Stomach (tissue), 8 donors: ENCODE measurements at regions not wholly inside any gene's neighbourhood (a gene's known extent, or its start where the extent isn't known, plus 50 kb on each side); places are given as distances from the start of the nearest gene placed in this dataset.

Experiments used
- DNase-seq, 2 donors: peaks; one replicate each; pipeline versions ENCODE4 v3.0.0 to v3.0.0-alpha.2; 2013 to 2019
- H3K27ac ChIP-seq, 5 donors: fragments of 200-600 bp in 4 of 5; sonication (generic) in 4 of 5; one replicate each; pipeline ENCODE4 v1.5.1; 2013 to 2019; ENCODE audit warnings: mild to moderate bottlenecking in 1 of 5, moderate library complexity in 1 of 5
- H3K27me3 ChIP-seq, 3 donors: fragments of 200-600 bp; sonication (generic); one replicate each; pipeline ENCODE4 v1.5.1; 2017 to 2019; ENCODE audit warnings: mixed run types in 1 of 3
- H3K36me3 ChIP-seq, 4 donors: fragments of 200-600 bp; sonication (generic); 1 replicate in 3 of 4; 2 replicates in 1 of 4; pipeline ENCODE4 v1.5.1; 2016 to 2019
- H3K4me1 ChIP-seq, 4 donors: fragments of 200-600 bp; sonication (generic); one replicate each; pipeline ENCODE4 v1.5.1; 2016 to 2019
- H3K4me3 ChIP-seq, 4 donors: fragments of 200-600 bp; sonication (generic) in 3 of 4; one replicate each; pipeline ENCODE4 v1.5.1; 2016 to 2019; ENCODE audit warnings: mild to moderate bottlenecking in 1 of 4
- H3K9me3 ChIP-seq, 4 donors: fragments of 200-600 bp; sonication (generic); one replicate each; pipeline ENCODE4 v1.5.1; 2016 to 2019
- CTCF ChIP-seq, 7 experiments: fragments of 450-650 bp in 4 of 7; fragments of 200-600 bp in 3 of 7; sonication (generic) in 3 of 7; IDR thresholded peaks; one replicate each; pipeline ENCODE4 v1.5.1; 2016 to 2019; ENCODE audit warnings: antibody characterized with exemption in 7 of 7, control low read depth in 2 of 7, mild to moderate bottlenecking in 1 of 7
- EP300 ChIP-seq: sonication (generic); formaldehyde crosslinking; IDR thresholded peaks from one replicate; pipeline ENCODE4 v1.6.1; 2017; ENCODE audit warnings: antibody characterized with exemption
- POLR2A ChIP-seq, 4 donors: fragments of 450-650 bp; IDR thresholded peaks; one replicate each; pipeline ENCODE4 v1.6.1; 2016; ENCODE audit warnings: antibody characterized with exemption in 4 of 4, control low read depth in 2 of 4, mild to moderate bottlenecking in 1 of 4, moderate library complexity in 1 of 4
- POLR2AphosphoS5 ChIP-seq, 3 donors: sonication (generic); formaldehyde crosslinking; IDR thresholded peaks; one replicate each; pipeline ENCODE4 v1.6.1; 2016; ENCODE audit warnings: antibody characterized with exemption in 3 of 3
- WGBS, 5 donors: extraction: QIAGEN DNeasy Blood & Tissue Kit in 3 of 5; methylation state at CpG; one replicate each; pipeline versions ENCODE4 v1.1.5 to v1.1.7; 2013 to 2018; 5-methylcytosine and 5-hydroxymethylcytosine counted together
- intact Hi-C: fragments of 100-400 bp; cut with DNase I; formaldehyde crosslinking; loops from one replicate; pipeline ENCODE4 v1.15.1; 2023; ENCODE audit warnings: low total_unique reads
- donor health status: healthy with polysubstance abuse.
- donor health status: Bipolar disorder and iron deficiency.
- donor health status: healthy.

GRCh38 chr15:39466750-39467105 is 114.2 kb upstream of the THBS1 start:
- no peaks in the 10 kb centered on the region for H3K9me3 ChIP-seq
- intact Hi-C loops: no loop called here
- 57 to 87% (median 79%) methylated on average over 5 of the region's 5 CpGs for WGBS, 5 donors

GRCh38 chr15:39468331-39468730 is 112.5 kb upstream of the THBS1 start:
- no peak for DNase-seq
- Histone ChIP-seq H3K4me1 (peaks cover 3 to 10% (median 5%) of the 10 kb centered on the region in 4 donors), H3K4me3 (no peak overlapping the region), H3K27ac (peak overlapping the region in 4 of 5 donors; percentile 59 to 83 (median 73)), H3K36me3 (no peaks in the 10 kb centered on the region), H3K27me3 (no peaks in the 10 kb centered on the region), H3K9me3 (no peaks in the 10 kb centered on the region)
- TF ChIP-seq POLR2AphosphoS5 (IDR thresholded peaks at IDR 0.05): peak in 1 of 3 donors; percentile 13
- no peak for TF ChIP-seq POLR2A (IDR thresholded peaks at IDR 0.05)
- 68 to 83% (median 74%) methylated on average over 4 of the region's 4 CpGs for WGBS, 5 donors
- intact Hi-C loops: no loop called here

More at GRCh38 chr15:39466750-39467105, 114.2 kb upstream of the THBS1 start:
- peak overlapping the region; percentile 9 to 83 (median 68) for H3K27ac ChIP-seq
- peaks cover 0 to 6% (median 2%) of the 10 kb centered on the region in 4 donors for H3K4me1 ChIP-seq
- TF ChIP-seq CTCF (IDR thresholded peaks at IDR 0.05): no peak
- TF ChIP-seq POLR2AphosphoS5 (IDR thresholded peaks at IDR 0.05): no peak
- no peak for TF ChIP-seq EP300
- TF ChIP-seq POLR2A (IDR thresholded peaks at IDR 0.05): no peak
- no peaks in the 10 kb centered on the region for H3K27me3 ChIP-seq
- H3K4me3 ChIP-seq: no peak overlapping the region
- no peaks in the 10 kb centered on the region for H3K36me3 ChIP-seq
- DNase-seq: no peak

GRCh38 chr15:39468828-39469227 is 112.1 kb upstream of the THBS1 start:
- no peaks in the 10 kb centered on the region for H3K27me3 ChIP-seq
- H3K9me3 ChIP-seq: no peaks in the 10 kb centered on the region
- TF ChIP-seq POLR2AphosphoS5 (IDR thresholded peaks at IDR 0.05) (no peak), CTCF (IDR thresholded peaks at IDR 0.05) (no peak), EP300 (no peak), POLR2A (IDR thresholded peaks at IDR 0.05) (no peak)
- H3K27ac ChIP-seq: peak overlapping the region in 4 of 5 donors; percentile 59 to 83 (median 73)
- WGBS, 5 donors: 80 to 95% (median 90%) methylated on average over 3 of the region's 3 CpGs
- H3K36me3 ChIP-seq: no peaks in the 10 kb centered on the region
- peaks cover 3 to 15% (median 8%) of the 10 kb centered on the region in 4 donors for H3K4me1 ChIP-seq
- no peak for DNase-seq
- intact Hi-C loops: no loop called here
- H3K4me3 ChIP-seq: no peak overlapping the region

GRCh38 chr15:39471785-39472574 is 108.9 kb upstream of the THBS1 start:
- TF ChIP-seq POLR2AphosphoS5 (IDR thresholded peaks at IDR 0.05) (no peak), EP300 (no peak), CTCF (IDR thresholded peaks at IDR 0.05) (no peak), POLR2A (IDR thresholded peaks at IDR 0.05) (no peak)
- no peaks in the 10 kb centered on the region for H3K27me3 ChIP-seq
- no peaks in the 10 kb centered on the region for H3K9me3 ChIP-seq
- H3K4me1 ChIP-seq: peaks cover 3 to 18% (median 12%) of the 10 kb centered on the region in 4 donors
- DNase-seq: no peak
- H3K4me3 ChIP-seq: no peak overlapping the region
- intact Hi-C loops: no loop called here
- H3K27ac ChIP-seq: peak overlapping the region in 4 of 5 donors; percentile 75 to 91 (median 86)
- 70 to 90% (median 79%) methylated on average over 2 of the region's 2 CpGs for WGBS, 5 donors
- no peaks in the 10 kb centered on the region for H3K36me3 ChIP-seq
